ENCODE measurements at regions not wholly inside any gene's neighbourhood (a gene's known extent, or its start where the extent isn't known, plus 50 kb on each side); places are given as distances from the start of the nearest gene placed in this dataset.

GRCh38 chr2:15719566-15720313 lies 128.1 kb downstream of the DDX1 start:
- H3K36me3 ChIP-seq: no peaks in the 10 kb centered on the region
- no peak overlapping the region for H3K4me3 ChIP-seq
- intact Hi-C loops (cut with DNase I): no loop called here
- DNase-seq (peak in 1 of 3 donors; percentile 15), ATAC-seq (no peak)
- H3K4me1 ChIP-seq: no peaks in the 10 kb centered on the region
- no peaks in the 10 kb centered on the region for H3K27me3 ChIP-seq
- no peak overlapping the region for H3K27ac ChIP-seq
- 84% methylated on average over 7 of the region's 8 CpGs for WGBS (ENCODE audit: insufficient coverage, low coverage, low lambda C conversion rate, missing lambda C conversion rate)
- TF ChIP-seq CTCF (IDR thresholded peaks at IDR 0.05): no peak
- TF ChIP-seq POLR2A (IDR thresholded peaks at IDR 0.05): no peak
- H3K9me3 ChIP-seq: no peaks in the 10 kb centered on the region

GRCh38 chr2:15720561-15721307 lies 129.1 kb downstream of the DDX1 start:
- H3K27ac ChIP-seq: no peak overlapping the region
- no peaks in the 10 kb centered on the region for H3K27me3 ChIP-seq
- DNase-seq: peak in 1 of 3 donors; percentile 17
- WGBS (ENCODE audit: insufficient coverage, low coverage, low lambda C conversion rate, missing lambda C conversion rate): 78% methylated on average over 9 of the region's 9 CpGs
- H3K36me3 ChIP-seq: no peaks in the 10 kb centered on the region
- H3K4me1 ChIP-seq: no peaks in the 10 kb centered on the region
- H3K9me3 ChIP-seq: no peaks in the 10 kb centered on the region
- no peak for ATAC-seq
- TF ChIP-seq POLR2A (IDR thresholded peaks at IDR 0.05): no peak
- TF ChIP-seq CTCF (IDR thresholded peaks at IDR 0.05): no peak
- intact Hi-C loops (cut with DNase I): no loop called here
- H3K4me3 ChIP-seq: no peak overlapping the region

GRCh38 chr2:15721411-15722067 lies 129.9 kb downstream of the DDX1 start:
- intact Hi-C loops (cut with DNase I): no loop called here
- no peak for ATAC-seq
- Histone ChIP-seq H3K4me1 (no peaks in the 10 kb centered on the region), H3K27ac (no peak overlapping the region), H3K27me3 (no peaks in the 10 kb centered on the region), H3K36me3 (no peaks in the 10 kb centered on the region), H3K9me3 (no peaks in the 10 kb centered on the region), H3K4me3 (no peak overlapping the region)
- DNase-seq: peak in 1 of 3 donors; percentile 10
- 78% methylated on average over 10 of the region's 10 CpGs for WGBS (ENCODE audit: insufficient coverage, low coverage, low lambda C conversion rate, missing lambda C conversion rate)
- no peak for TF ChIP-seq CTCF (IDR thresholded peaks at IDR 0.05)
- no peak for TF ChIP-seq POLR2A (IDR thresholded peaks at IDR 0.05)

- Histone ChIP-seq H3K4me1 (no peaks in the 10 kb centered on the region), H3K4me3 (no peak overlapping the region), H3K27ac (no peak overlapping the region), H3K9me3 (no peaks in the 10 kb centered on the region), H3K36me3 (no peaks in the 10 kb centered on the region), H3K27me3 (no peaks in the 10 kb centered on the region)
- no peak for ATAC-seq
- TF ChIP-seq CTCF (IDR thresholded peaks at IDR 0.05) (no peak), POLR2A (IDR thresholded peaks at IDR 0.05) (no peak)
- WGBS (ENCODE audit: insufficient coverage, low coverage, low lambda C conversion rate, missing lambda C conversion rate): 88% methylated on average over 1 of the region's 3 CpGs
- DNase-seq: no peak
- intact Hi-C loops (cut with DNase I): no loop called here
Observed at GRCh38 chr2:15722980-15723379, 131.3 kb downstream of the DDX1 start.

Measured in right lobe of liver (tissue), 6 donors.